ENCODE measurements at regions not wholly inside any gene's neighbourhood (a gene's known extent, or its start where the extent isn't known, plus 50 kb on each side); places are given as distances from the start of the nearest gene placed in this dataset.

DNA sequence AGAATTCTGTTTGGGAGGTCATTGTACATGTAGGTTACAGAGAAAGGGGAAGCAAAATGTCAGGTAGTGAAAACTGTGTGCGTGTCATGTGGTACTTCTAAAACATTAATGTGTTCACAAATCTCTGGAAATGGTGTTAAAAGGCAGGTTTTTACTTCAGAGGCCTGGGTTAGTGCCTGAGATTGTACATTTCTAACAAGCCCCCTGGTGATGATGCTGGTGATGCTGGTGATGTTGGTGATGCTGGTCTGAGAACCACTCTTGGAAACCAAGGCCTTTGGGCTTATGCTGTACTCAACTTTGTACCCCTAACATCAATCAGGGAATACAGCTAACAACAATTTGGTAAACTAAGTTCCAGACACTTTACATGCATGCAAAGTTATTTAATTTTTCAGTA lies 187.1 kb downstream of the SCG2 start:
- H3K4me1 ChIP-seq (ENCODE audit: insufficient read depth, poor library complexity, severe bottlenecking), result no peaks in the 10 kb centered on the region

DNA sequence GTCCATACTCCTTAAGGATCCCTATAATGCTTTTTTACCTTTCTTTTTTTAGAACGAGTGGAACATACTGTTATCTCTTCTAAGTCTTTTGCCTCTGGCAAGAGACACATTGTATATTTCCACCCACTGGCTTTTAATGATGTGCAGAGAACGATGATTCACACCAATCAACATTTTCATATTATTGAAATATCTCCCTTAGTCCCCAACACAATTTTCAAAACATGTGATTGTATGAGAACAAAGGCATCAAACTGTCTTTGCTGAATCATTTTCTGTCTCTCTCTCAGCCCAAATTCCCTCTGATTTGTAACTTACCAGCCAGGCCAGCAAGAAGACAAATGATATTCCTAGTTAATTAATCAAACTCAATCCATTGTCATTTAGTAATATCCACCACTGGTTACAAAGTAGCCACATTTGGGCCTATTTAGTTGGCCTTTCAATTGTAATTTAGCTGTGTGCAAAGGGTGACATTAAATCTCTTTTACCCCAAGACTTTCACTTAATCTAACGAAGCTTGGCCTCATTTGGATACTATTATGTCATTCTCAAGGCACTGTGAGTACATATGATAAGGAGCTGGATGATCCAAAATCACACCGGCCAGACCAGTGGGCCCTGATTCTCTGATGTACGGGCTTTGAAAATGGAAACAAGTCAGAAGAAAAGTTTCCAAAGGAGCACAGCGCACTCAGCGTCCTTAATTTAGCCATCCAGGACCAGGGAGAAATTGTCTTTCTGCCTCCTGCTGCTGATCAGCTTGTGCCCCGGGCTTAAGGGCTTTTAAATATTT lies 185.1 kb downstream of the SCG2 start:
- no peak for ATAC-seq (ENCODE audit: low read depth)
- no peaks in the 10 kb centered on the region for H3K27me3 ChIP-seq (ENCODE audit: insufficient read depth, poor library complexity, severe bottlenecking)
- H3K36me3 ChIP-seq (ENCODE audit: low read depth), result no peaks in the 10 kb centered on the region
- H3K9me3 ChIP-seq (ENCODE audit: severe bottlenecking), result no peaks in the 10 kb centered on the region
- no peak overlapping the region for H3K4me3 ChIP-seq (ENCODE audit: severe bottlenecking)
- H3K27ac ChIP-seq (ENCODE audit: poor library complexity, severe bottlenecking), result no peak overlapping the region
- no peaks in the 10 kb centered on the region for H3K4me1 ChIP-seq (ENCODE audit: insufficient read depth, poor library complexity, severe bottlenecking)
- no peak for DNase-seq (ENCODE audit: low spot score)
- TF ChIP-seq, protein P1, sequence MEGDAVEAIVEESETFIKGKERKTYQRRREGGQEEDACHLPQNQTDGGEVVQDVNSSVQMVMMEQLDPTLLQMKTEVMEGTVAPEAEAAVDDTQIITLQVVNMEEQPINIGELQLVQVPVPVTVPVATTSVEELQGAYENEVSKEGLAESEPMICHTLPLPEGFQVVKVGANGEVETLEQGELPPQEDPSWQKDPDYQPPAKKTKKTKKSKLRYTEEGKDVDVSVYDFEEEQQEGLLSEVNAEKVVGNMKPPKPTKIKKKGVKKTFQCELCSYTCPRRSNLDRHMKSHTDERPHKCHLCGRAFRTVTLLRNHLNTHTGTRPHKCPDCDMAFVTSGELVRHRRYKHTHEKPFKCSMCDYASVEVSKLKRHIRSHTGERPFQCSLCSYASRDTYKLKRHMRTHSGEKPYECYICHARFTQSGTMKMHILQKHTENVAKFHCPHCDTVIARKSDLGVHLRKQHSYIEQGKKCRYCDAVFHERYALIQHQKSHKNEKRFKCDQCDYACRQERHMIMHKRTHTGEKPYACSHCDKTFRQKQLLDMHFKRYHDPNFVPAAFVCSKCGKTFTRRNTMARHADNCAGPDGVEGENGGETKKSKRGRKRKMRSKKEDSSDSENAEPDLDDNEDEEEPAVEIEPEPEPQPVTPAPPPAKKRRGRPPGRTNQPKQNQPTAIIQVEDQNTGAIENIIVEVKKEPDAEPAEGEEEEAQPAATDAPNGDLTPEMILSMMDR (IDR thresholded peaks at IDR 0.05; ENCODE audit: poor library complexity, severe bottlenecking), result no peak

More for the DNA sequence above, 187.1 kb downstream of the SCG2 start:
- no peak for ATAC-seq (ENCODE audit: low read depth)
- no peak for DNase-seq (ENCODE audit: low spot score)
- Histone ChIP-seq H3K9me3 (ENCODE audit: severe bottlenecking) (no peaks in the 10 kb centered on the region), H3K36me3 (ENCODE audit: low read depth) (no peaks in the 10 kb centered on the region), H3K27me3 (ENCODE audit: insufficient read depth, poor library complexity, severe bottlenecking) (no peaks in the 10 kb centered on the region), H3K27ac (ENCODE audit: poor library complexity, severe bottlenecking) (no peak overlapping the region), H3K4me3 (ENCODE audit: severe bottlenecking) (no peak overlapping the region)
- TF ChIP-seq, protein P1 (IDR thresholded peaks at IDR 0.05; ENCODE audit: poor library complexity, severe bottlenecking), result no peak

DNA sequence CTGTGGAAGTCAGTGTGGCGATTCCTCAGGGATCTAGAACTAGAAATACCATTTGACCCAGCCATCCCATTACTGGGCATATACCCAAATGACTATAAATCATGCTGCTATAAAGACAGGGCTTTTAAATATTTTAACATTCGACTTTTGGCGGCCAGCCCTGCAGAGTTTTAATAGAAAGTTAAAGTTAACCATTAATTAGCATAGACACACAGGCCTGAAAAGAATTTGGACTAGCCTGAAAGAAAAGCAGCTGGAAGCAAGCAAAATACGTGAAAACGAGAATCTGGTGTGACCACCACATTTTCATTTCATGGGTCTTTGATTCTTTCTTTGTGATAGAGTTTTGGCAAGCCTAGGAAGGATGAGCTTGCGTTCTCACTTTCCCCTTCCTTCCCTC lies 184.0 kb downstream of the SCG2 start:
- TF ChIP-seq, protein P1 (IDR thresholded peaks at IDR 0.05; ENCODE audit: poor library complexity, severe bottlenecking), result no peak
- ATAC-seq (ENCODE audit: low read depth) (no peak), DNase-seq (ENCODE audit: low spot score) (no peak)
- Histone ChIP-seq H3K27ac (ENCODE audit: poor library complexity, severe bottlenecking) (no peak overlapping the region), H3K27me3 (ENCODE audit: insufficient read depth, poor library complexity, severe bottlenecking) (no peaks in the 10 kb centered on the region), H3K9me3 (ENCODE audit: severe bottlenecking) (no peaks in the 10 kb centered on the region), H3K4me3 (ENCODE audit: severe bottlenecking) (no peak overlapping the region), H3K36me3 (ENCODE audit: low read depth) (no peaks in the 10 kb centered on the region), H3K4me1 (ENCODE audit: insufficient read depth, poor library complexity, severe bottlenecking) (no peaks in the 10 kb centered on the region)

DNA sequence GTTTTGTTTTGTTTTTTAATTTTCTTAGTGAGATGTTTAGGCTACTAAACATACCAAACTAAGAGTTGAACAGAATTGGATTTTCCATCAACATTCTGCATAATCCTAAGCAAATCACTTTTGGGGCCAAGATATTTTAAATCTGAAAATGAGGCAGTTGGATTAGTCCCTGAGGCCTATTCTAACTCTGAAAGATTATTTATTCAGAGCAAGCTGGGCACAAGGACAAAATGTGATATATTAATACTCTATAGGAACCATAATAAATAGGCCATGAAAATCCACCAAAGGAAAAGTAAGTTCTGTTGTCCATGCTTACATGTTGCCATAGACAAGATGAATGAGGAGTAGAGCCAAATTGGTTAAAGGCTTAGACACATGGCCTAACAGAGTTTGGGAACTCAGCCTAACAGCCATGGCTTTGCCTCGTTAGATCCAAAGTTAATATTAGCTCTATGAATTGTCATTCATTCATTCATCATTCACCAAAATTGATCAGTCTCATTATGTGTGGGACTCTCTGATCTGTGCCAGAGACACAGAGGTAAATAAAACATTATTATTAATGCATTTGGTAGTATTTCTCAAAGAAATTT lies 183.5 kb downstream of the SCG2 start:
- ATAC-seq (ENCODE audit: low read depth), result no peak

More for the DNA sequence above, 183.5 kb downstream of the SCG2 start:
- H3K9me3 ChIP-seq (ENCODE audit: severe bottlenecking), result no peaks in the 10 kb centered on the region
- no peak for DNase-seq (ENCODE audit: low spot score)
- H3K4me3 ChIP-seq (ENCODE audit: severe bottlenecking), result no peak overlapping the region
- no peaks in the 10 kb centered on the region for H3K4me1 ChIP-seq (ENCODE audit: insufficient read depth, poor library complexity, severe bottlenecking)
- H3K27ac ChIP-seq (ENCODE audit: poor library complexity, severe bottlenecking), result no peak overlapping the region
- H3K27me3 ChIP-seq (ENCODE audit: insufficient read depth, poor library complexity, severe bottlenecking), result no peaks in the 10 kb centered on the region
- TF ChIP-seq, protein P1 (IDR thresholded peaks at IDR 0.05; ENCODE audit: poor library complexity, severe bottlenecking), result no peak
- no peaks in the 10 kb centered on the region for H3K36me3 ChIP-seq (ENCODE audit: low read depth)

All from RWPE2 (cell line).